Cardiac septum (tissue), 1 donor: ENCODE measurements at regions not wholly inside any gene's neighbourhood (a gene's known extent, or its start where the extent isn't known, plus 50 kb on each side); places are given as distances from the start of the nearest gene placed in this dataset.

ENCODE experiments used
- DNase-seq: peaks from one replicate; pipeline ENCODE4 v3.0.0-alpha.2; 2020; ENCODE audit warnings: low spot score
- intact Hi-C: fragments of 100-400 bp; cut with DNase I; formaldehyde crosslinking; loops from one replicate; pipeline ENCODE4 v1.14.0; 2022
- donor health status: DM: no; HTN: no; CAD: no.

GRCh38 chr12:19880721-19881120, 441.4 kb downstream of the AEBP2 start:
- DNase-seq, result no peak
- intact Hi-C loops, result no loop called here

- intact Hi-C loops, result no loop called here
- DNase-seq, result no peak
Observed at GRCh38 chr12:19882346-19882745, 443.1 kb downstream of the AEBP2 start.

GRCh38 chr12:19884021-19884492, 444.8 kb downstream of the AEBP2 start:
- intact Hi-C loops, result no loop called here
- DNase-seq, result no peak

GRCh38 chr12:19885093-19885812, 446.0 kb downstream of the AEBP2 start:
- intact Hi-C loops, result no loop called here
- no peak for DNase-seq

GRCh38 chr12:19886065-19886464, 446.8 kb downstream of the AEBP2 start:
- intact Hi-C loops, result no loop called here
- no peak for DNase-seq

- intact Hi-C loops, result no loop called here
- no peak for DNase-seq
Observed at GRCh38 chr12:19886639-19887064, 447.4 kb downstream of the AEBP2 start.

GRCh38 chr12:19890024-19890423, 450.7 kb downstream of the AEBP2 start:
- intact Hi-C loops, result loop anchor here (5.0 kb wide), 1 partner anchor 43 kb away; no protein-coding TSS in a partner anchor

GRCh38 chr12:19891936-19892591, 452.8 kb downstream of the AEBP2 start:
- no peak for DNase-seq
- intact Hi-C loops, result loop anchor here (5.0 kb wide), 1 partner anchor 45 kb away; no protein-coding TSS in a partner anchor

More at GRCh38 chr12:19890024-19890423, 450.7 kb downstream of the AEBP2 start:
- no peak for DNase-seq

- intact Hi-C loops, result loop anchor here (5.0 kb wide), 1 partner anchor 46 kb away; no protein-coding TSS in a partner anchor
- no peak for DNase-seq
Observed at GRCh38 chr12:19893514-19893913, 454.2 kb downstream of the AEBP2 start.

- DNase-seq, result no peak
- intact Hi-C loops, result loop anchor here (5.0 kb wide), 1 partner anchor 47 kb away; no protein-coding TSS in a partner anchor
Observed at GRCh38 chr12:19894050-19894449, 454.8 kb downstream of the AEBP2 start.

GRCh38 chr12:19894803-19895202, 455.5 kb downstream of the AEBP2 start:
- DNase-seq, result no peak
- intact Hi-C loops, result loop anchor here (5.0 kb wide), 1 partner anchor 48 kb away; no protein-coding TSS in a partner anchor

GRCh38 chr12:19895246-19896020, 456.1 kb downstream of the AEBP2 start:
- no peak for DNase-seq
- intact Hi-C loops, result no loop called here

GRCh38 chr12:19896041-19896440, 456.7 kb downstream of the AEBP2 start:
- intact Hi-C loops, result no loop called here

GRCh38 chr12:19896534-19896933, 457.2 kb downstream of the AEBP2 start:
- intact Hi-C loops, result no loop called here
- DNase-seq, result no peak

More at GRCh38 chr12:19896041-19896440, 456.7 kb downstream of the AEBP2 start:
- DNase-seq, result no peak

GRCh38 chr12:19897900-19898408, 458.7 kb downstream of the AEBP2 start:
- DNase-seq, result no peak
- intact Hi-C loops, result no loop called here

GRCh38 chr12:19901841-19902240, 462.5 kb downstream of the AEBP2 start:
- intact Hi-C loops, result no loop called here
- no peak for DNase-seq

- intact Hi-C loops, result no loop called here
- no peak for DNase-seq
Observed at GRCh38 chr12:19904819-19905218, 463.5 kb upstream of the PDE3A start.

GRCh38 chr12:19908830-19909229, 459.5 kb upstream of the PDE3A start:
- intact Hi-C loops, result no loop called here
- DNase-seq, result no peak

GRCh38 chr12:19909418-19909817, 458.9 kb upstream of the PDE3A start:
- no peak for DNase-seq
- intact Hi-C loops, result no loop called here

- intact Hi-C loops, result loop anchor here (10.0 kb wide), 2 partner anchors 304 to 694 kb away; no protein-coding TSS in a partner anchor
- no peak for DNase-seq
Observed at GRCh38 chr12:19910681-19911080, 457.7 kb upstream of the PDE3A start.
